HepG2 (cell line): ENCODE measurements at regions not wholly inside any gene's neighbourhood (a gene's known extent, or its start where the extent isn't known, plus 50 kb on each side); places are given as distances from the start of the nearest gene placed in this dataset.

ENCODE experiments used
- ATAC-seq: fragments of 200-7000 bp; cut with Tn5 transposase; 3 replicates; pipeline ENCODE4 v1.9.1; 2020; ENCODE audit warnings: mild to moderate bottlenecking, moderate library complexity
- BruUV-seq: library from RNA; stranded (reverse); fragments of 400-500 nt; replicated peaks from 2 replicates; lab custom pipeline; 2021; lab: Mats Ljungman, UMichigan
- CTCF ChIA-PET: fragments of 300-600 bp; formaldehyde crosslinking; extraction: SDS; loops from one replicate; lab custom pipeline; 2021; ENCODE audit warnings: low total read pairs, inconsistent platforms, low intra/inter-chr PET ratio; lab: Yijun Ruan, JAX
- POLR2A ChIA-PET: fragments of 350-600 bp; sonication (Branson Sonifier 250); formaldehyde crosslinking; loops from one replicate; lab custom pipeline; 2020; ENCODE audit warnings: antibody characterized with exemption, inconsistent platforms; lab: Yijun Ruan, JAX
- DNase-seq: peaks from one replicate; pipeline ENCODE4 v3.0.0-alpha.2; 2015; ENCODE audit warnings: low spot score
- FAIRE-seq: peaks from 3 replicates; lab custom pipeline; 2011; peaks lifted over from hg19 to GRCh38; lab: Jason Lieb, UNC
- H2AFZ ChIP-seq: one replicate; pipeline ENCODE4 v1.6.1; 2011; ENCODE audit warnings: low read length, inconsistent platforms
- H3K27ac ChIP-seq: fragments of 300-600 bp; 3 replicates; pipeline ENCODE4 v1.8.0; 2011; ENCODE audit warnings: mixed run types, mild to moderate bottlenecking, mixed read lengths, low read length, inconsistent platforms; ENCODE audit not compliant: insufficient read depth; ENCODE audit errors: extremely low read length
- H3K27me3 ChIP-seq, 2 experiments: fragments of 200-600 bp in 1 of 2; 2 replicates in 1 of 2; 3 replicates in 1 of 2; pipeline versions ENCODE4 v1.6.0 to v1.8.0; 2011; ENCODE audit warnings: low read length in 2 of 2, mild to moderate bottlenecking in 2 of 2, moderate library complexity in 2 of 2, inconsistent platforms in 1 of 2; ENCODE audit not compliant: insufficient read depth in 2 of 2, control insufficient read depth in 1 of 2
- H3K36me3 ChIP-seq, 2 experiments: fragments of 200-600 bp in 1 of 2; replicated peaks in 1 of 2; 2 replicates in 1 of 2; 3 replicates in 1 of 2; pipeline versions ENCODE4 v1.5.1 to v1.8.0; 2011; ENCODE audit warnings: low read length in 2 of 2, inconsistent platforms in 1 of 2; ENCODE audit not compliant: insufficient read depth in 2 of 2, control insufficient read depth in 1 of 2
- H3K4me1 ChIP-seq: 2 replicates; pipeline ENCODE4 v1.5.1; 2012; ENCODE audit warnings: low read length, inconsistent platforms; ENCODE audit not compliant: insufficient read depth
- H3K4me2 ChIP-seq: 2 replicates; pipeline ENCODE4 v1.6.0; 2011; ENCODE audit warnings: low read depth, low read length, inconsistent platforms
- H3K4me3 ChIP-seq, 3 experiments: fragments of 200-600 bp in 1 of 3; sonication (generic), shearing (Covaris generic) in 1 of 3; replicated peaks in 1 of 3; 2 replicates each; pipeline ENCODE4 v1.5.1; 2011 to 2016; ENCODE audit warnings: low read length in 3 of 3, inconsistent platforms in 2 of 3, low read depth in 2 of 3, mild to moderate bottlenecking in 2 of 3, control low read depth in 1 of 3, mixed read lengths in 1 of 3; ENCODE audit not compliant: insufficient read depth in 1 of 3
- H3K79me2 ChIP-seq: one replicate; pipeline ENCODE4 v1.6.1; 2011; ENCODE audit warnings: low read length, inconsistent platforms; ENCODE audit not compliant: insufficient read depth
- H3K9ac ChIP-seq: 2 replicates; pipeline ENCODE4 v1.6.0; 2011; ENCODE audit warnings: mild to moderate bottlenecking, low read depth, low read length, inconsistent platforms; ENCODE audit not compliant: insufficient read depth
- H3K9me3 ChIP-seq: 2 replicates; pipeline ENCODE4 v1.5.1; 2012; ENCODE audit warnings: mild to moderate bottlenecking, low read length
- H4K20me1 ChIP-seq: 2 replicates; pipeline ENCODE4 v1.6.0; 2011; ENCODE audit warnings: inconsistent platforms, mild to moderate bottlenecking, low read length, moderate library complexity; ENCODE audit not compliant: insufficient read depth
- PBX3 ChIP-seq: sonication (generic); formaldehyde crosslinking; IDR thresholded peaks from 2 replicates; pipeline ENCODE4 v1.8.1; 2023; ENCODE audit warnings: missing genetic modification reagents, inconsistent platforms, borderline replicate concordance
- RFX5 ChIP-seq: IDR thresholded peaks from 2 replicates; pipeline ENCODE4 v1.6.1; 2011; ENCODE audit warnings: low read depth, low read length, improper control_type of control experiment
- ZNF124 ChIP-seq: sonication (generic); formaldehyde crosslinking; IDR thresholded peaks from 2 replicates; pipeline ENCODE4 v1.4.0; 2020; ENCODE audit warnings: missing genetic modification reagents
- ZNF558 ChIP-seq: sonication (generic); formaldehyde crosslinking; IDR thresholded peaks from 2 replicates; pipeline ENCODE4 v1.9.0; 2022; ENCODE audit warnings: mild to moderate bottlenecking, missing genetic modification reagents, borderline replicate concordance
- ZNF674 ChIP-seq: sonication (generic); formaldehyde crosslinking; IDR thresholded peaks from 2 replicates; pipeline ENCODE4 v1.5.0; 2020; ENCODE audit warnings: low read depth, mild to moderate bottlenecking, missing genetic modification reagents
- WGBS: methylation state at CpG from one replicate; pipeline ENCODE4 v1.1.6; 2017; ENCODE audit warnings: low lambda C conversion rate; 5-methylcytosine and 5-hydroxymethylcytosine counted together
- in situ Hi-C: cut with HindIII; loops from 2 replicates; pipeline ENCODE4 v1.10.0; 2017; ENCODE audit warnings: low pct_unique_long_range_greater_than_20kb; ENCODE audit not compliant: extremely low pct_ligation_motif_present
- intact Hi-C: fragments of 100-400 bp; cut with micrococcal nuclease; formaldehyde crosslinking; loops from one replicate; pipeline ENCODE4 v1.10.0; 2022; ENCODE audit not compliant: unreplicated experiment
- TF ChIP-seq, protein P1 (sequence below): sonication (generic); formaldehyde crosslinking; IDR thresholded peaks from 2 replicates; pipeline ENCODE4 v1.8.1; 2023; ENCODE audit warnings: mild to moderate bottlenecking, missing genetic modification reagents, borderline replicate concordance
- TF ChIP-seq, protein P2 (sequence below): IDR thresholded peaks from 2 replicates; pipeline ENCODE4 v1.6.1; 2016; ENCODE audit warnings: mild to moderate bottlenecking, missing biosample characterization, missing genetic modification reagents

GRCh38 chr10:62588116-62588515, 213.9 kb downstream of the ZNF365 start (continued):
- no peak for TF ChIP-seq ZNF558 (CRISPR knock-in tag)

DNA sequence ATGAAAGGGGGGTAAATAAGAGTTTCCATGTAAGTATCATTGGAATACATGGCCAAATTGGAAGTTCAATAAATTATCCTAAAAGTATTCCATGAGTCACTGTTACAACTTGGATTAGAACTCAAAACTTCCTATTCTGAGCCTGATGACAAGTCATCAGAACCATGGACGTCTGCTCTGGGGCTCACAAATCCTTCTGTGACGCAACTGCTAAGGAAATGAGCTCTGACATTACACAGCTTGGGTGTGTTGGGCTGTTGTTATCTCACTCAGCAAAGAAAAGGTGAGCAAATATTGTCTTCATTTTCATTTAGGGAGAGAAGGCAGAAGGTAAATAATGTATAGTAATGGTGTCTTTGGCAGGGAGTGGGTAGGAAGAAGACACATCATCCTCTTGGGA, 214.8 kb upstream of the ADO start:
- H3K4me2 ChIP-seq = no peak overlapping the region
- no peaks in the 10 kb centered on the region for H4K20me1 ChIP-seq
- TF ChIP-seq, protein P1, sequence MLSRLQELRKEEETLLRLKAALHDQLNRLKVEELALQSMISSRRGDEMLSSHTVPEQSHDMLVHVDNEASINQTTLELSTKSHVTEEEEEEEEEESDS (CRISPR knock-in tag) = no peak
- TF ChIP-seq ZNF674 = no peak
- TF ChIP-seq RFX5 = no peak
- no peak for TF ChIP-seq PBX3 (CRISPR knock-in tag)
- TF ChIP-seq ZNF124 = no peak
- TF ChIP-seq, protein P2, sequence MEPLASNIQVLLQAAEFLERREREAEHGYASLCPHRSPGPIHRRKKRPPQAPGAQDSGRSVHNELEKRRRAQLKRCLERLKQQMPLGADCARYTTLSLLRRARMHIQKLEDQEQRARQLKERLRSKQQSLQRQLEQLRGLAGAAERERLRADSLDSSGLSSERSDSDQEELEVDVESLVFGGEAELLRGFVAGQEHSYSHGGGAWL (CRISPR knock-in tag) = no peak
- H2AFZ ChIP-seq = no peak overlapping the region
- no peak overlapping the region for H3K9ac ChIP-seq
- no peak overlapping the region for H3K27ac ChIP-seq
- no peak for DNase-seq
- 27% methylated on average over 2 of the region's 2 CpGs for WGBS
- in situ Hi-C loops = loop anchor here (25.0 kb wide), 1 partner anchor 498 kb away; no protein-coding TSS in a partner anchor
- H3K79me2 ChIP-seq = no peaks in the 10 kb centered on the region
- intact Hi-C loops = no loop called here
- CTCF ChIA-PET = no interaction called here
- ATAC-seq = no peak
- no peaks in the 10 kb centered on the region for H3K4me1 ChIP-seq
- POLR2A ChIA-PET = no interaction called here
- H3K4me3 ChIP-seq = no peak overlapping the region
- FAIRE-seq = no peak
- no peaks in the 10 kb centered on the region for H3K36me3 ChIP-seq
- no peaks in the 10 kb centered on the region for H3K27me3 ChIP-seq
- no TSS peak for BruUV-seq
- no peaks in the 10 kb centered on the region for H3K9me3 ChIP-seq
